GM12864 (cell line): ENCODE measurements at regions not wholly inside any gene's neighbourhood (a gene's known extent, or its start where the extent isn't known, plus 50 kb on each side); places are given as distances from the start of the nearest gene placed in this dataset.
"Not testable (repeated sequence)": the region's sequence is repeated elsewhere in the genome, so short reads cannot be mapped to it uniquely, and the experiment has no call there.

ENCODE experiments used
- DNase-seq: peaks from one replicate; pipeline ENCODE4 v3.0.0-alpha.2; 2011; ENCODE audit warnings: low read depth
- H3K4me3 ChIP-seq: 2 replicates; pipeline ENCODE4 v1.5.1; 2011; ENCODE audit warnings: mild to moderate bottlenecking, low read depth, low read length, control low read depth
- CTCF ChIP-seq: IDR thresholded peaks from 2 replicates; pipeline ENCODE4 v1.5.1; 2011; ENCODE audit warnings: low read depth, mild to moderate bottlenecking, moderate library complexity, low read length, control low read depth, inconsistent platforms; ENCODE audit errors: missing control alignments

GRCh38 chr3:3295586-3295985 lies 116.1 kb upstream of the CRBN start:
- DNase-seq, result no peak
- no peak overlapping the region for H3K4me3 ChIP-seq
- no peak for TF ChIP-seq CTCF

- not testable (repeated sequence) for H3K4me3 ChIP-seq, DNase-seq
These were observed 112.3 kb upstream of the CRBN start for GRCh38 chr3:3291756-3292283.

GRCh38 chr3:3288255-3288654 lies 108.8 kb upstream of the CRBN start:
- TF ChIP-seq CTCF, result no peak
- no peak overlapping the region for H3K4me3 ChIP-seq
- DNase-seq, result no peak

- no peak overlapping the region for H3K4me3 ChIP-seq
- no peak for TF ChIP-seq CTCF
- DNase-seq, result no peak
These were observed 106.5 kb upstream of the CRBN start for GRCh38 chr3:3286014-3286413.

- no peak overlapping the region for H3K4me3 ChIP-seq
- no peak for TF ChIP-seq CTCF
These were observed 101.5 kb upstream of the CRBN start for GRCh38 chr3:3281024-3281423.

GRCh38 chr3:3280396-3280795 lies 100.9 kb upstream of the CRBN start:
- no peak for DNase-seq
- TF ChIP-seq CTCF, result no peak

More at GRCh38 chr3:3281024-3281423, 101.5 kb upstream of the CRBN start:
- DNase-seq, result peak; percentile 0

GRCh38 chr3:3278073-3278472 lies 98.6 kb upstream of the CRBN start:
- H3K4me3 ChIP-seq, result no peak overlapping the region
- TF ChIP-seq CTCF, result no peak
- DNase-seq, result no peak

More at GRCh38 chr3:3280396-3280795, 100.9 kb upstream of the CRBN start:
- no peak overlapping the region for H3K4me3 ChIP-seq

GRCh38 chr3:3276630-3277029 lies 97.1 kb upstream of the CRBN start:
- no peak overlapping the region for H3K4me3 ChIP-seq
- TF ChIP-seq CTCF, result no peak
- no peak for DNase-seq
